WTC11 (cell line): ENCODE measurements at regions not wholly inside any gene's neighbourhood (a gene's known extent, or its start where the extent isn't known, plus 50 kb on each side); places are given as distances from the start of the nearest gene placed in this dataset.

Experiments
- ATAC-seq: fragments of 200-7000 bp; cut with Tn5 transposase; 2 replicates; pipeline ENCODE4 v1.10.0; 2021; ENCODE audit warnings: mild to moderate bottlenecking, moderate library complexity
- CTCF ChIA-PET: fragments of 300-600 bp; sonication (Branson Sonifier 250); formaldehyde crosslinking; loops from one replicate; lab custom pipeline; 2021; ENCODE audit warnings: antibody characterized with exemption; lab: Charles Lee
- POLR2A ChIA-PET: fragments of 350-600 bp; sonication (Branson Sonifier 250); formaldehyde crosslinking; loops from one replicate; lab custom pipeline; 2021; ENCODE audit warnings: antibody characterized with exemption; lab: Charles Lee
- DNase-seq: peaks from one replicate; pipeline ENCODE4 v3.0.0; 2021; ENCODE audit warnings: low spot score
- H3K27ac Mint-ChIP-seq: 2 replicates; pipeline ENCODE4 v1.8.0; 2021; ENCODE audit warnings: mixed read lengths
- H3K27me3 Mint-ChIP-seq: 2 replicates; pipeline ENCODE4 v1.8.0; 2021; ENCODE audit warnings: low read depth, mild to moderate bottlenecking, moderate library complexity, mixed read lengths
- H3K36me3 Mint-ChIP-seq: 2 replicates; pipeline ENCODE4 v1.8.0; 2021; ENCODE audit warnings: mixed read lengths
- H3K4me1 Mint-ChIP-seq: 2 replicates; pipeline ENCODE4 v1.8.0; 2022; ENCODE audit warnings: mixed read lengths
- H3K4me3 Mint-ChIP-seq: 2 replicates; pipeline ENCODE4 v1.8.0; 2021; ENCODE audit warnings: mild to moderate bottlenecking, moderate library complexity, mixed read lengths
- H3K9me3 Mint-ChIP-seq: 2 replicates; pipeline ENCODE4 v1.8.0; 2021; ENCODE audit warnings: mixed read lengths
- ARID4B ChIP-seq: sonication (generic); formaldehyde crosslinking; IDR thresholded peaks from 2 replicates; pipeline ENCODE4 v1.8.0; 2023; ENCODE audit warnings: missing genetic modification reagents, mild to moderate bottlenecking, borderline replicate concordance
- ATF1 ChIP-seq: sonication (generic); formaldehyde crosslinking; IDR thresholded peaks from 2 replicates; pipeline ENCODE4 v1.8.1; 2023; ENCODE audit warnings: mild to moderate bottlenecking, moderate library complexity, missing genetic modification reagents
- CDX4 ChIP-seq: fragments of 250-450 bp; sonication (Bioruptor Pico); IDR thresholded peaks from 2 replicates; pipeline ENCODE4 v1.9.0; 2021; ENCODE audit warnings: moderate library complexity, mild to moderate bottlenecking, inconsistent platforms, borderline replicate concordance
- CREM ChIP-seq: sonication (generic); formaldehyde crosslinking; IDR thresholded peaks from 2 replicates; pipeline ENCODE4 v1.8.1; 2022; ENCODE audit warnings: mild to moderate bottlenecking, missing genetic modification reagents, moderate library complexity
- ELF4 ChIP-seq: sonication (generic); formaldehyde crosslinking; IDR thresholded peaks from 2 replicates; pipeline ENCODE4 v1.8.1; 2022; ENCODE audit warnings: low read depth, mild to moderate bottlenecking, moderate library complexity, missing genetic modification reagents
- EMX1 ChIP-seq: fragments of 250-450 bp; sonication (Bioruptor Pico); IDR thresholded peaks from 2 replicates; pipeline ENCODE4 v1.8.0; 2021; ENCODE audit warnings: mild to moderate bottlenecking
- ERG ChIP-seq: fragments of 250-450 bp; sonication (Bioruptor Pico); IDR thresholded peaks from 2 replicates; pipeline ENCODE4 v1.8.0; 2021; ENCODE audit warnings: mild to moderate bottlenecking
- HMGXB4 ChIP-seq: sonication (generic); formaldehyde crosslinking; IDR thresholded peaks from 2 replicates; pipeline ENCODE4 v1.8.1; 2023; ENCODE audit warnings: mild to moderate bottlenecking, moderate library complexity, missing genetic modification reagents
- NFYB ChIP-seq: sonication (generic); formaldehyde crosslinking; conservative IDR thresholded peaks from 2 replicates; pipeline ENCODE4 v1.8.0; 2022; ENCODE audit warnings: low read depth, missing genetic modification reagents
- OVOL2 ChIP-seq: fragments of 250-450 bp; sonication (Bioruptor Pico); IDR thresholded peaks from 2 replicates; pipeline ENCODE4 v1.9.0; 2021; ENCODE audit warnings: mild to moderate bottlenecking, borderline replicate concordance
- RORB ChIP-seq: fragments of 250-450 bp; sonication (Bioruptor Pico); IDR thresholded peaks from 2 replicates; pipeline ENCODE4 v1.9.0; 2021; ENCODE audit warnings: mild to moderate bottlenecking
- STAT6 ChIP-seq: sonication (generic); formaldehyde crosslinking; conservative IDR thresholded peaks from 2 replicates; pipeline ENCODE4 v1.8.1; 2023; ENCODE audit warnings: mild to moderate bottlenecking, low read depth, missing genetic modification reagents, moderate library complexity
- TEAD4 ChIP-seq: sonication (generic); formaldehyde crosslinking; IDR thresholded peaks from 2 replicates; pipeline ENCODE4 v1.8.0; 2022; ENCODE audit warnings: mild to moderate bottlenecking, missing genetic modification reagents
- USF1 ChIP-seq: sonication (generic); formaldehyde crosslinking; IDR thresholded peaks from 2 replicates; pipeline ENCODE4 v1.8.0; 2022; ENCODE audit warnings: mild to moderate bottlenecking, missing genetic modification reagents
- USF2 ChIP-seq: sonication (generic); formaldehyde crosslinking; IDR thresholded peaks from 2 replicates; pipeline ENCODE4 v1.8.1; 2023; ENCODE audit warnings: mild to moderate bottlenecking, missing genetic modification reagents, moderate library complexity
- ZBTB43 ChIP-seq: sonication (generic); formaldehyde crosslinking; IDR thresholded peaks from 2 replicates; pipeline ENCODE4 v1.8.1; 2023; ENCODE audit warnings: mild to moderate bottlenecking, missing genetic modification reagents
- ZNF532 ChIP-seq: fragments of 250-450 bp; sonication (Bioruptor Pico); IDR thresholded peaks from 2 replicates; pipeline ENCODE4 v1.9.0; 2021; ENCODE audit warnings: mild to moderate bottlenecking, borderline replicate concordance

- peaks cover 7% of the 10 kb centered on the region for H3K9me3 Mint-ChIP-seq
- POLR2A ChIA-PET: no interaction called here
- H3K4me3 Mint-ChIP-seq: no peak overlapping the region
- DNase-seq: no peak
- H3K27me3 Mint-ChIP-seq: no peaks in the 10 kb centered on the region
- H3K27ac Mint-ChIP-seq: no peak overlapping the region
- H3K36me3 Mint-ChIP-seq: no peaks in the 10 kb centered on the region
- no peak for ATAC-seq
- H3K4me1 Mint-ChIP-seq: peaks cover 5% of the 10 kb centered on the region
- CTCF ChIA-PET: no interaction called here
- no peak for TF ChIP-seq USF2 (CRISPR knock-in tag)
- no peak for TF ChIP-seq EMX1 (CRISPR knock-in tag)
- TF ChIP-seq USF1: no peak
- no peak for TF ChIP-seq ZNF532
- TF ChIP-seq ATF1 (CRISPR knock-in tag): no peak
- no peak for TF ChIP-seq ELF4 (CRISPR knock-in tag)
- TF ChIP-seq ARID4B (CRISPR knock-in tag): no peak
- no peak for TF ChIP-seq CREM (CRISPR knock-in tag)
- TF ChIP-seq CDX4 (CRISPR knock-in tag): no peak
- TF ChIP-seq OVOL2 (CRISPR knock-in tag): no peak
- no peak for TF ChIP-seq STAT6 (CRISPR knock-in tag)
- no peak for TF ChIP-seq ZBTB43 (CRISPR knock-in tag)
- TF ChIP-seq HMGXB4 (CRISPR knock-in tag): no peak
- TF ChIP-seq ERG (CRISPR knock-in tag): no peak
- no peak for TF ChIP-seq RORB (CRISPR knock-in tag)
- no peak for TF ChIP-seq TEAD4
- no peak for TF ChIP-seq NFYB (CRISPR knock-in tag)
These were observed 1335.3 kb downstream of the EFNB2 start for GRCh38 chr13:105200181-105200580.
